HepG2 (cell line): ENCODE measurements at regions not wholly inside any gene's neighbourhood (a gene's known extent, or its start where the extent isn't known, plus 50 kb on each side); places are given as distances from the start of the nearest gene placed in this dataset.
A peak's percentile ranks its signal among the peaks of the same experiment; 100 is the strongest.

ENCODE experiments used
- ETV6 ChIP-seq: sonication (generic); formaldehyde crosslinking; conservative IDR thresholded peaks from 2 replicates; pipeline ENCODE4 v1.4.0; 2020; ENCODE audit warnings: missing genetic modification reagents
- FIP1L1 ChIP-seq: fragments of 200-400 bp; formaldehyde crosslinking; IDR thresholded peaks from 2 replicates; pipeline ENCODE4 v1.6.1; 2018; ENCODE audit warnings: low read depth, mild to moderate bottlenecking, low read length, moderate library complexity, borderline replicate concordance; ENCODE audit not compliant: insufficient read depth
- FOXA1 ChIP-seq, 2 experiments: fragments of 450-650 bp in 1 of 2; sonication (generic) in 1 of 2; formaldehyde crosslinking in 1 of 2; IDR thresholded peaks; 2 replicates each; pipeline versions ENCODE4 v1.4.0 to v1.6.1; 2016 to 2020; ENCODE audit warnings: missing genetic modification reagents in 1 of 2
- FOXP1 ChIP-seq, 2 experiments: fragments of 450-650 bp in 1 of 2; IDR thresholded peaks; 2 replicates each; pipeline ENCODE4 v1.6.1; 2017 to 2018; ENCODE audit warnings: antibody characterized with exemption in 1 of 2
- HNRNPL ChIP-seq: fragments of 200-400 bp; formaldehyde crosslinking; IDR thresholded peaks from 2 replicates; pipeline ENCODE4 v1.6.1; 2017; ENCODE audit warnings: mild to moderate bottlenecking, low read depth, low read length
- KAT7 ChIP-seq: IDR thresholded peaks from 2 replicates; pipeline ENCODE4 v1.6.1; 2018; ENCODE audit warnings: borderline replicate concordance, missing compliant biosample characterization
- KDM4B ChIP-seq: sonication (generic); formaldehyde crosslinking; IDR thresholded peaks from 2 replicates; pipeline ENCODE4 v1.4.0; 2020; ENCODE audit warnings: missing genetic modification reagents
- MEIS1 ChIP-seq: sonication (generic); formaldehyde crosslinking; IDR thresholded peaks from 2 replicates; pipeline ENCODE4 v1.9.0; 2021; ENCODE audit warnings: mild to moderate bottlenecking, missing genetic modification reagents, moderate library complexity, borderline replicate concordance
- PHB2 ChIP-seq: fragments of 450-650 bp; IDR thresholded peaks from 2 replicates; pipeline ENCODE4 v1.6.1; 2018; ENCODE audit not compliant: partially characterized antibody
- POGK ChIP-seq: sonication (generic); formaldehyde crosslinking; conservative IDR thresholded peaks from 2 replicates; pipeline ENCODE4 v1.8.0; 2022; ENCODE audit warnings: mild to moderate bottlenecking, moderate library complexity, missing genetic modification reagents
- SNAI1 ChIP-seq: sonication (generic); formaldehyde crosslinking; IDR thresholded peaks from 2 replicates; pipeline ENCODE4 v1.5.0; 2020; ENCODE audit warnings: mild to moderate bottlenecking, missing genetic modification reagents, borderline replicate concordance
- SRF ChIP-seq: IDR thresholded peaks from 2 replicates; pipeline ENCODE4 v1.6.1; 2011; ENCODE audit warnings: mild to moderate bottlenecking, low read depth, low read length, moderate library complexity
- ZNF549 ChIP-seq: sonication (generic); formaldehyde crosslinking; IDR thresholded peaks from 2 replicates; pipeline ENCODE4 v1.5.0; 2020; ENCODE audit warnings: missing genetic modification reagents
- ZNF720 ChIP-seq: sonication (generic); formaldehyde crosslinking; IDR thresholded peaks from 2 replicates; pipeline ENCODE4 v1.4.0; 2020; ENCODE audit warnings: missing genetic modification reagents
- ZNF75D ChIP-seq: sonication (generic); formaldehyde crosslinking; IDR thresholded peaks from 2 replicates; pipeline ENCODE4 v1.8.1; 2023; ENCODE audit warnings: missing genetic modification reagents, mild to moderate bottlenecking, borderline replicate concordance
- ZNF781 ChIP-seq: sonication (generic); formaldehyde crosslinking; IDR thresholded peaks from 2 replicates; pipeline ENCODE4 v1.5.1; 2020; ENCODE audit warnings: borderline replicate concordance, mild to moderate bottlenecking, missing genetic modification reagents; ENCODE audit errors: not compliant biosample characterization
- TF ChIP-seq, protein P1 (sequence below), 2 experiments: sonication (generic) in 1 of 2; formaldehyde crosslinking in 1 of 2; IDR thresholded peaks; 2 replicates each; pipeline versions ENCODE4 v1.6.1 to v1.9.0; 2014 to 2022; ENCODE audit warnings: antibody characterized with exemption in 1 of 2, borderline replicate concordance in 1 of 2, inconsistent platforms in 1 of 2, low read depth in 1 of 2, missing genetic modification reagents in 1 of 2
- TF ChIP-seq, protein P2 (sequence below): sonication (generic); formaldehyde crosslinking; IDR thresholded peaks from 2 replicates; pipeline ENCODE4 v1.4.0; 2020; ENCODE audit warnings: mild to moderate bottlenecking, missing genetic modification reagents

DNA sequence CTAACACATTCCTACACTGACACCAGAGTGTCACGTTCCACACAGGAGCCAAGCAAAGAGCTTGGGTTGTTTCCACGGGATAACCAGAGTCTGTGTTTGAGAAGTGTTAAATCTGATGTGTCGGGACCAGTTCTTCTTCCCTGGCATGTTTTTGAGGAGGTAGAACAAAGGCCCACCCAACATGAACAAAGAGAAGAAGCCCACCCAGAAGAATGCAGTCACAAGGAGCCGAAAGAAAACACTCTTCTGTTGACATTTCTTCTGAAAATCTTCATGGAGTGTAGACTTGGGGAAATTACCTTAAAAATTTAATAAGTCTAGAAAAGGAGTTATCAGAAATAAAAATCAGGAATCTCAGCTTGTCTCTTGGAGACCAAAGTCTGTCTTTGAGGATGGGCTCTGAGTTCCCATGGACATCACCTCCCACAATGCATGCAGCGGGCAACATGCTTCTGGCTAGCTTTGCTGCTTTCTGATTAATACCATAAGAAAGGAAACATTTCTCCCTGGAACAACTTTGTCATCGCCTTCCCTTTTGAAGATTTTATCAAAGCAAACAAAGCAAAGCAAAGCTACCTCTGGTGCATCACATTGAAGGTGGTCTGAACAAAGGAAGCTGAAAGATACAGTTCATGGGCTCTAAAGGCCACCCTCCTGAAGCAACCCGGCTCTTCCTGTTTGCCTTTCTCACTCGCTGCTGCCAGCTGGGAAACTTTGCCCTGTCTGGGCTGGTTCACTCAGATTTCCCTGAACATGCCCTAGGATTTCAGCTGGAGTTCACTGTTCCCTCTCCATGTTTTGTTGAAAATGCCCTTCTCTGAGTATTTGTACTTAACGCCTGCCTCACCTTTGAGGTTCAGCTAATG, 448.1 kb downstream of the KIF16B start (continued):
- no peak for TF ChIP-seq FOXP1 (IDR thresholded peaks at IDR 0.05)
- no peak; the same call in 1 of the 2 replicates for TF ChIP-seq FOXP1 (CRISPR knock-in tag; IDR thresholded peaks at IDR 0.05)
- TF ChIP-seq ETV6 (CRISPR knock-in tag): no peak
- TF ChIP-seq FIP1L1: no peak
- TF ChIP-seq ZNF781 (CRISPR knock-in tag): no peak
- no peak for TF ChIP-seq PHB2
- no peak for TF ChIP-seq SNAI1 (CRISPR knock-in tag)
- TF ChIP-seq ZNF720 (CRISPR knock-in tag): no peak
- TF ChIP-seq HNRNPL: no peak
- TF ChIP-seq, protein P1, sequence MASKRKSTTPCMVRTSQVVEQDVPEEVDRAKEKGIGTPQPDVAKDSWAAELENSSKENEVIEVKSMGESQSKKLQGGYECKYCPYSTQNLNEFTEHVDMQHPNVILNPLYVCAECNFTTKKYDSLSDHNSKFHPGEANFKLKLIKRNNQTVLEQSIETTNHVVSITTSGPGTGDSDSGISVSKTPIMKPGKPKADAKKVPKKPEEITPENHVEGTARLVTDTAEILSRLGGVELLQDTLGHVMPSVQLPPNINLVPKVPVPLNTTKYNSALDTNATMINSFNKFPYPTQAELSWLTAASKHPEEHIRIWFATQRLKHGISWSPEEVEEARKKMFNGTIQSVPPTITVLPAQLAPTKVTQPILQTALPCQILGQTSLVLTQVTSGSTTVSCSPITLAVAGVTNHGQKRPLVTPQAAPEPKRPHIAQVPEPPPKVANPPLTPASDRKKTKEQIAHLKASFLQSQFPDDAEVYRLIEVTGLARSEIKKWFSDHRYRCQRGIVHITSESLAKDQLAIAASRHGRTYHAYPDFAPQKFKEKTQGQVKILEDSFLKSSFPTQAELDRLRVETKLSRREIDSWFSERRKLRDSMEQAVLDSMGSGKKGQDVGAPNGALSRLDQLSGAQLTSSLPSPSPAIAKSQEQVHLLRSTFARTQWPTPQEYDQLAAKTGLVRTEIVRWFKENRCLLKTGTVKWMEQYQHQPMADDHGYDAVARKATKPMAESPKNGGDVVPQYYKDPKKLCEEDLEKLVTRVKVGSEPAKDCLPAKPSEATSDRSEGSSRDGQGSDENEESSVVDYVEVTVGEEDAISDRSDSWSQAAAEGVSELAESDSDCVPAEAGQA (IDR thresholded peaks at IDR 0.05; ENCODE audit: low read depth): no peak
- TF ChIP-seq, protein P1 (CRISPR knock-in tag; IDR thresholded peaks at IDR 0.05; ENCODE audit: borderline replicate concordance): no peak
- no peak for TF ChIP-seq KAT7 (CRISPR knock-in tag)
- TF ChIP-seq, protein P2, sequence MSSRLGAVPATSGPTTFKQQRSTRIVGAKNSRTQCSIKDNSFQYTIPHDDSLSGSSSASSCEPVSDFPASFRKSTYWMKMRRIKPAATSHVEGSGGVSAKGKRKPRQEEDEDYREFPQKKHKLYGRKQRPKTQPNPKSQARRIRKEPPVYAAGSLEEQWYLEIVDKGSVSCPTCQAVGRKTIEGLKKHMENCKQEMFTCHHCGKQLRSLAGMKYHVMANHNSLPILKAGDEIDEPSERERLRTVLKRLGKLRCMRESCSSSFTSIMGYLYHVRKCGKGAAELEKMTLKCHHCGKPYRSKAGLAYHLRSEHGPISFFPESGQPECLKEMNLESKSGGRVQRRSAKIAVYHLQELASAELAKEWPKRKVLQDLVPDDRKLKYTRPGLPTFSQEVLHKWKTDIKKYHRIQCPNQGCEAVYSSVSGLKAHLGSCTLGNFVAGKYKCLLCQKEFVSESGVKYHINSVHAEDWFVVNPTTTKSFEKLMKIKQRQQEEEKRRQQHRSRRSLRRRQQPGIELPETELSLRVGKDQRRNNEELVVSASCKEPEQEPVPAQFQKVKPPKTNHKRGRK (CRISPR knock-in tag): no peak
- no peak for TF ChIP-seq POGK
- TF ChIP-seq ZNF549: no peak
- TF ChIP-seq MEIS1 (CRISPR knock-in tag): no peak
- TF ChIP-seq ZNF75D: no peak
- no peak for TF ChIP-seq FOXA1 (IDR thresholded peaks at IDR 0.05)
- TF ChIP-seq FOXA1 (CRISPR knock-in tag; IDR thresholded peaks at IDR 0.05): peak; percentile 76
- TF ChIP-seq SRF: no peak
- no peak for TF ChIP-seq KDM4B
